Natural killer cell treated with Interleukin-12 subunit alpha and Interleukin-12 subunit beta and Interleukin-15 and Interleukin-18, amount 100 ng/mL, for 72 hours (primary cell): ENCODE measurements at regions not wholly inside any gene's neighbourhood (a gene's known extent, or its start where the extent isn't known, plus 50 kb on each side); places are given as distances from the start of the nearest gene placed in this dataset.
A peak's percentile ranks its signal among the peaks of the same experiment; 100 is the strongest.

Source experiments
- ATAC-seq, 2 donors: fragments of 150-1000 bp; cut with Tn5 transposase in 1 of 2; sonication (Bioruptor Pico), chemical (Tn5 transposase) in 1 of 2; 2 replicates each; pipeline ENCODE4 v1.10.0; 2021
- DNase-seq: peaks from one replicate; pipeline ENCODE4 v3.0.0; 2022; ENCODE audit warnings: low spot score
- H3K27ac Mint-ChIP-seq, 2 donors: 1 replicate in 1 of 2; 2 replicates in 1 of 2; pipeline ENCODE4 v1.8.0; 2022; ENCODE audit warnings: mixed read lengths in 2 of 2, mild to moderate bottlenecking in 1 of 2, moderate library complexity in 1 of 2
- H3K27me3 Mint-ChIP-seq, 2 donors: 1 replicate in 1 of 2; 2 replicates in 1 of 2; pipeline ENCODE4 v1.8.0; 2022; ENCODE audit warnings: mixed read lengths in 2 of 2
- H3K36me3 Mint-ChIP-seq: one replicate; pipeline ENCODE4 v1.8.0; 2022; ENCODE audit warnings: mixed read lengths
- H3K4me1 Mint-ChIP-seq, 2 donors: 1 replicate in 1 of 2; 2 replicates in 1 of 2; pipeline ENCODE4 v1.8.0; 2022; ENCODE audit warnings: low read depth in 2 of 2, mixed read lengths in 2 of 2, mild to moderate bottlenecking in 1 of 2
- H3K4me3 Mint-ChIP-seq: one replicate; pipeline ENCODE4 v1.8.0; 2022; ENCODE audit warnings: mixed read lengths
- H3K9me3 Mint-ChIP-seq: 2 replicates; pipeline ENCODE4 v1.8.0; 2022; ENCODE audit warnings: mixed read lengths

DNA sequence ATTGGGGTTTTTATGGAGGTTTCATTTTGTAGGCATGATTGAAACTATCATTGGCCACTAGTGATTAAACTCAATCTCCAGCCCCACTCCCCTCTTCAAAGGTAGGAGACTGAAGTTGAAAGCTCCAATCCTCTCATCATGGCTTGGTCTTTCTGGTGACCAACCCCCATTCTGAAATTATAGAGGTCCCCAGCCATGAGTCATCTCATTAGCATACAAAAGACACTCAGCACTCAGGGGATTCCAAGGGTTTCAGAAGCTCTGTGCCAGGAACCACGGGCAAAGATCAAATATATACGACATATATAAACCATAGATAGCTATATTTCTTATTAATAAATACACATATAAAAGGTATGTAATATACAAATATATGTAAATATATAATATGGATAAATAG lies 256.0 kb upstream of the POU3F3 start:
- Mint-ChIP-seq H3K9me3 (peaks cover 9% of the 10 kb centered on the region), H3K36me3 (peaks cover 4% of the 10 kb centered on the region), H3K4me3 (no peak overlapping the region), H3K27ac (no peak overlapping the region), H3K4me1 (no peaks in the 10 kb centered on the region), H3K27me3 (peaks cover 0 to 3% of the 10 kb centered on the region in 2 donors)
- ATAC-seq (no peak), DNase-seq (no peak)

DNA sequence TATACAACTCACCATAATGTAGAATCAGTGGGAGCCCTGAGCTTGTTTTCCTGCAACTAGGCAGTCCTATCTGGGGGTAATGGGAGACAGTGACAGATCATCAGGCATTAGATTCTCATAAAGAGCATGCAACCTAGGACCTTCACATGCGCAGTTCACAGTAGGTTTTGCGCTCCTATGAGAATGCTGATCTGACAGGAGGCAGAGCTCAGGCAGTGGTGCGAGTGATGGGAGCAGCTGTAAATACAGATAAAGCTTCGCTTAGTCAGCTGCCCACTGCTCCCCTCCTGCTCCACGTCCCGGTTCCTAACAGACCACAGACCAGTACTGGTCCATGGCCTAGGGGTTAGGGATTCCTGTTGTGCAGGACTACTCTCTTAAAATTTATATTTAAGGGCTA lies 255.3 kb upstream of the POU3F3 start:
- no peak for DNase-seq
- H3K4me3 Mint-ChIP-seq: no peak overlapping the region
- H3K27ac Mint-ChIP-seq: no peak overlapping the region
- H3K36me3 Mint-ChIP-seq: peaks cover 4% of the 10 kb centered on the region
- no peak for ATAC-seq
- H3K27me3 Mint-ChIP-seq: peaks cover 0 to 3% of the 10 kb centered on the region in 2 donors
- no peaks in the 10 kb centered on the region for H3K4me1 Mint-ChIP-seq
- H3K9me3 Mint-ChIP-seq: peaks cover 9% of the 10 kb centered on the region

DNA sequence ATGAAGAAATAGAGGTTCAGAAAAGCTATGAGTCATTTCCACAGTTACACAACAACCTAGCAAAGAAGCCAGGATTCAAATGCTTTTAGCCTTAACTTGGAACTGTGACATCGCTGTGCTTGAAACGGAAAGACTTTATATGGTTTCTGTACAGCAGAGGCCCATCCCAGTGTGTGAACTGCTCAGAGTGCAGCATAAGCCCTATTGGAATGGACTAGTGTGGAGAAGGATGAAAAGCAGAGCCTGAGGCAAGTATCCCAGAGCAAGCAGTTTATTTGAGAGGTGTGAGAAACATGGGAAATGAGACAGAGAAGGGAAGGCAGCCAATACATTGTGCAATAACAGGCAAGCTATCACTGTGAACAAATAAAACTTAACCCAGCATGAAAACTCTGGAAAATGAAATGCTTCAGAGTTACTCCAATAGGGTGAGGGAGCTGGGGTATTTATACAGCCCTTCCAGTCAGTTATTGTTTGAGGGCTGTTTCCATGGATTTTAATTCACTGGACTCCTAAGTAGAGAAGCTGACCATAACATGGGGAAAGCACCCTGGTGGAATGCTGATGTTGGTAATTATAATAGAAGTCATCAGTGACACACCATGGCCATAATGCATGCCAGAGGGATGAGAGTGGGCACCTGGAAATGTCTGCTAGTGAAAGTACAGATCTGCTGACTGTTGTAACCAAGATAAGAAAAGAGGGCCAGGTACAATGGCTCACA lies 254.0 kb upstream of the POU3F3 start:
- Mint-ChIP-seq H3K36me3 (peaks cover 4% of the 10 kb centered on the region), H3K4me3 (no peak overlapping the region), H3K27me3 (peaks cover 0 to 3% of the 10 kb centered on the region in 2 donors), H3K27ac (no peak overlapping the region), H3K9me3 (peaks cover 9% of the 10 kb centered on the region), H3K4me1 (no peaks in the 10 kb centered on the region)
- ATAC-seq: no peak
- DNase-seq: no peak

DNA sequence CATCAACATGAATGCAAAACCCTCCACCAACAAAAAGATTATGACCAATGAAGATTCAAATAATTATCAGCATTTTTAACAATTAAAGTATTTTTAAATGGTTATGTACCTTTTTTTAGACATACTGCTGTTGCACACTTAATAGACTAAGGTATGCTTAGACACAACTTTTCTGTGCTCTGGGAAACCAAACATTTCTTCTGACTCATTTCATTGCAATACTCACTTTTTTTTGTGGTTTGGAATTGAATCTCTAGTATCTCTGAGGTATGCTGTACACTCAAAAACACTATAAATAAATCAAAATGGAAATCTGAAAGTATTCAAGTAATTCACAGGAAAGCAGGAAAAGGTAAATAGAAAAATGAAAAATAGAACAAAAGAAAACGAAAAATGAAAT lies 247.9 kb upstream of the POU3F3 start:
- no peaks in the 10 kb centered on the region for H3K9me3 Mint-ChIP-seq
- no peaks in the 10 kb centered on the region for H3K4me1 Mint-ChIP-seq
- ATAC-seq: no peak
- no peak overlapping the region for H3K4me3 Mint-ChIP-seq
- H3K27me3 Mint-ChIP-seq: peaks cover 0 to 6% of the 10 kb centered on the region in 2 donors
- no peak for DNase-seq
- H3K36me3 Mint-ChIP-seq: no peaks in the 10 kb centered on the region
- no peak overlapping the region for H3K27ac Mint-ChIP-seq

DNA sequence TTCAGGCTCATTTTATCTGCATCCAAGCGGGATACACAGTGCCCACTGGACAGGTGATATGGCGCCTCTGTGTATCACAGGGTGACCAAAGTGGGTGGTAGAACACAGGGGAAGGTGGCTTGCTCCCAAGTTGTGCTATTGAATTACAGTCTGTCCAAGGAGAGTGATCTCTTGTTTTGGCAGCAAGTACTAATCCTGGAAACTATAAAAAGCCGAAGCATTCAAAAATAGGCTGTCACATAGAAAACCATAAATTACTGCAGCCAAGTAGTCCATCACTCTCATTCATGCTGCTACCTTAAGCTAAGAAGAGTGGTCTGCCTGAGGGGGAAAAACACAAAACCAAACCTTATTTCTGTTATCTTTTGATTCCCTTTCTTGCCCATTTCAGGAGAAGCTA lies 237.1 kb upstream of the POU3F3 start:
- peaks cover 4% of the 10 kb centered on the region for H3K9me3 Mint-ChIP-seq
- no peak overlapping the region for H3K4me3 Mint-ChIP-seq
- H3K4me1 Mint-ChIP-seq: peaks cover 7 to 9% of the 10 kb centered on the region in 2 donors
- ATAC-seq (no peak), DNase-seq (no peak)
- peaks cover 14 to 16% of the 10 kb centered on the region in 2 donors for H3K27me3 Mint-ChIP-seq
- H3K27ac Mint-ChIP-seq: no peak overlapping the region
- no peaks in the 10 kb centered on the region for H3K36me3 Mint-ChIP-seq

DNA sequence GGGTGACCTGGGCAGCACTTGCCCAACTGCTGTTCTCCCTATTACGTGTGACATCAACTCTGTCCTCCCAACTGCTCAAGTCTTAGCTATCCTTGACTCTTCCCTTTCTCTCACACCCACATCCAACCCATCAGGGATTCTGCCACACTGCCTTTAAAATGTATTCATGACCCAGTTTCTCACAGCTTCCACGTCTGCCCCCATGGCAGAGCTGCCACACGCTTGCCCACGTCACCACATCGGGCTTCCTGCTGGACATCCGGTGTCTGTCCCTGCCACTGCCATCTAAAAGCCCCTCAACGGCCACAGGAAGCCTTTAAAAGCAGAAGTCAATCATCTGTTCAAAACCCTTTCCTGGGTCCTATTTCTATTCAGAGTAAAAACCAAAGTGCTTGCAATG lies 233.1 kb upstream of the POU3F3 start:
- peaks cover 4% of the 10 kb centered on the region for H3K9me3 Mint-ChIP-seq
- no peak overlapping the region for H3K4me3 Mint-ChIP-seq
- no peak for ATAC-seq
- H3K27ac Mint-ChIP-seq: no peak overlapping the region
- peaks cover 7 to 9% of the 10 kb centered on the region in 2 donors for H3K4me1 Mint-ChIP-seq
- H3K27me3 Mint-ChIP-seq: peaks cover 14 to 16% of the 10 kb centered on the region in 2 donors
- DNase-seq: no peak
- no peaks in the 10 kb centered on the region for H3K36me3 Mint-ChIP-seq

DNA sequence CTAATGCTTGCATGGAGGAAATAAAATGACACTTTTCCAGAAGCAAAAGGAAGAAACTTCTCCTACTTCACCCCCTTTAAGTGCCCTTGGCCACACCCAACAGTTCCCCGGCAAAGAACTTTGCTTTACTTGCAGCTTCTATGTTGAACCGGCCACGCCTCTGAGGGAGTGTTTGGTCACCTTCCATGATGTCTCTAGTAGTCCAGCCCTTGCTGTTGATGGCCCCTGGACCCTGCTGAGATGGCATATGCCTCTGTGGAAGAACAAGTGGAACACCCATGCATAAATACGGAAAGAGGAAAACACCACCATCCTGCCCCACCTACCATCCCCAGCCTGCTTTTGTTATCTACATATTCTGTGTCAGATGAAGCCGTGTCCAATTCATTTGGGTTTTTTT lies 218.3 kb upstream of the POU3F3 start:
- H3K9me3 Mint-ChIP-seq: no peaks in the 10 kb centered on the region
- peaks cover 0 to 3% of the 10 kb centered on the region in 2 donors for H3K27me3 Mint-ChIP-seq
- ATAC-seq: no peak
- no peaks in the 10 kb centered on the region for H3K36me3 Mint-ChIP-seq
- H3K27ac Mint-ChIP-seq: no peak overlapping the region
- DNase-seq: no peak
- no peaks in the 10 kb centered on the region for H3K4me1 Mint-ChIP-seq
- H3K4me3 Mint-ChIP-seq: no peak overlapping the region

DNA sequence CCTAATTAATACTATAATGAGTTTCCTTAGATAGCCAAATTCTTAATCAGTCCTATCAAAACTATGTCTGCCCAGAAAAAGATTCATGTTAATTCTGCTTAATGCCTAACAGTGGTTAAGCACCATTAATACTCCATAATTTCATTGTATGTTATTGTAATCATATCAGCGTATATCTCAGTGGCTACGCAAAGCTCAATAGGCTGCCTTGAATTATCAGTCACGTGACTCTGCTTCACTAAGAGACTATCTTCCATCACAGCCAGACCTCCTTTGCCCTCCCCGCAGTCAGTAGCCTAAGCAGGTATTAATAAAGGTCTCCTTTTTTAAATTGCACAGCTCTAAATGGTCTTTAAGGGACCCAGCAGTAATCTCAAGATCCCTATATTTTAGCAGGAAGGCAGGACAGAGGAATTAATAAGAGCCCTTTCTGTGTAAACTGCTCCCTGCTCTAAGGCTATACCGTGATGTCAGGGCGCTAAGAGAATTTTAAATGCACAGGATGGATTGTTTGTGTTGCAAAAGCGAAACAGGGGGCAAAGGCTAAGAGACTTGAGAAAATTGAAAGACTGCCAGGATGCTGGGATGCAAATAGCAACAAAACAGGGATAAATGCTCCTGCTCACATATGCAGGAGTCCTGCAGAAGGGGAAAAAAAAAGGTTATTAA lies 215.6 kb upstream of the POU3F3 start:
- no peaks in the 10 kb centered on the region for H3K36me3 Mint-ChIP-seq
- ATAC-seq: no peak
- no peak for DNase-seq
- H3K9me3 Mint-ChIP-seq: no peaks in the 10 kb centered on the region
- H3K27ac Mint-ChIP-seq: no peak overlapping the region
- no peak overlapping the region for H3K4me3 Mint-ChIP-seq
- peaks cover 0 to 3% of the 10 kb centered on the region in 2 donors for H3K4me1 Mint-ChIP-seq
- H3K27me3 Mint-ChIP-seq: peaks cover 0 to 3% of the 10 kb centered on the region in 2 donors

DNA sequence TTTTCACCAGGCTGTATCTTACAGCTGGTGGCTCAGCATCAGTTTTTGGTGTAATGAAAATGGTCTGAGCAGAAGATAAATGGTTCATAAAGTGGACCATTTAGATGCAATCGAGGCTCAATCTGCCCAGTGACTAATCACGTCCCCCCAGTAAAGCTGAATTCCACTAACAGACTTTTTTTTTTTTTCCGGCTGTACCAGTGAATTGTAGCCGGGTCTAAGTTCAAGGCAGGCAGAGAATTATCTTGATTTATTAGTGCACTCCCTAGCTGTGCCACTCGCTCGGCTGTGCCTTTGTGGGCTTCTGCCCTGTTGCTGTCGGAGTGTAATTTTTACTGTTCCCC lies 215.1 kb upstream of the POU3F3 start:
- Mint-ChIP-seq H3K4me3 (no peak overlapping the region), H3K36me3 (no peaks in the 10 kb centered on the region), H3K9me3 (no peaks in the 10 kb centered on the region), H3K27ac (no peak overlapping the region), H3K27me3 (peaks cover 0 to under 1% of the 10 kb centered on the region in 2 donors), H3K4me1 (peaks cover 0 to 3% of the 10 kb centered on the region in 2 donors)
- no peak for ATAC-seq
- no peak for DNase-seq

DNA sequence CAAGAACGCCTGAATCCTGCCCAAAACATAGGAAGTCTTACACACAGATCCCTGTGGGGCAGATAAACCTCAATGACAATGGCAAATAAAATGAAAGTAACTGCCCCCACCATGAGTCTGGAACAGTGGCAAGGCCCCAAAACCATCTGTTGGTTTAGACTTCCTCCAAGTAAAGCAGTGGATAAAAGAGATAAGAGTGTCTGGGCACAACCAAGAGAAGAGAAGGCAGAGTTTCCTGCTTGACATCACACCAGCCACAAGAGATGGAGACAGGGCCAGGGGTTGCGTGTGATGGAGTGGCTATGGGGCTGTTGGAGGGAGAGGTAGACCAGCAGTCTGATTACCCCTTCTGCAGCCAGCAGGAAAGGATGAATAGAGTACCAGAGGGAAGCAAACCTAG lies 212.1 kb upstream of the POU3F3 start:
- H3K27me3 Mint-ChIP-seq: no peaks in the 10 kb centered on the region

DNA sequence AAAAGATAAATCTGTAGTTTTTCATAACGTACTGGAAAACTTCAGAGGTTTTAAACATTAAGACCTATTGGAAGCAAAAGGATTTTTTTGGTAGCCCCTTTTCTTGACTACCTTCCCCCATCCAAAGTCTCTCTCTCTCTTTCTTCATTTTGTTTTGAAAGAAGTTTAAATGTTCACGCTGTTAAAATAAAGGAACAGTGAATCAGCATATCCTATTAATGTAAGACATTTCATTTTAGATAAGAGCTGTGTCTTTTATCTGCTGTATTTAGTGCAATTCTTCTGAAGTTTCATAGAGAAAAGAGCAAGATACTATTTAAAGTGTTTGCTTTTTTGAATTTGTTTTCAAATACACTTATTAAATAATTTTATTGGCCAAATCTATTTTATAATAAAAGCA lies 205.5 kb upstream of the POU3F3 start:
- Mint-ChIP-seq H3K9me3 (no peaks in the 10 kb centered on the region), H3K36me3 (no peaks in the 10 kb centered on the region), H3K4me3 (no peak overlapping the region), H3K27me3 (peaks cover 3 to 13% of the 10 kb centered on the region in 2 donors), H3K27ac (no peak overlapping the region), H3K4me1 (no peaks in the 10 kb centered on the region)
- ATAC-seq (no peak), DNase-seq (no peak)

More for the DNA sequence above, 212.1 kb upstream of the POU3F3 start:
- ATAC-seq (peak in 1 of 2 donors; percentile 44), DNase-seq (no peak)
- Mint-ChIP-seq H3K36me3 (no peaks in the 10 kb centered on the region), H3K4me3 (no peak overlapping the region), H3K9me3 (no peaks in the 10 kb centered on the region), H3K4me1 (peaks cover 0 to 3% of the 10 kb centered on the region in 2 donors), H3K27ac (no peak overlapping the region)

DNA sequence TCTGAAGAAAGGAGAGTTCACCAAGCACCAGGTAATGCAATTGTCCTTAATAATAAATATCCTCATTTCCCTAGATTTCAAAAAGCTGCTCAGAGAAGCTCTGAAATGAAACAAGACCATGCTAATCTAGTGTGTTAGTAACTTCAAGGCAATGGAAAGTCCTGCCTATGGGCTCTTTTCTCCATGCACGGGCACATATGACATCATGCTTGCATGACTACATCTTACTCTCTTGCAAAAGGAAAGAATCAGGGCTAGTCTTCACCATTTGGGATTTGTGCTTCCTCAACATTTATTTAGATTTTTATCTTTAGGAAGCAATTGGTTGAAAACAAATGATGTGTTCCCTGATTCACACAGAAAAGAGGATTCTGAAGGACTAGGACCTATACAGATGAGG lies 204.0 kb upstream of the POU3F3 start:
- H3K4me3 Mint-ChIP-seq: no peak overlapping the region

DNA sequence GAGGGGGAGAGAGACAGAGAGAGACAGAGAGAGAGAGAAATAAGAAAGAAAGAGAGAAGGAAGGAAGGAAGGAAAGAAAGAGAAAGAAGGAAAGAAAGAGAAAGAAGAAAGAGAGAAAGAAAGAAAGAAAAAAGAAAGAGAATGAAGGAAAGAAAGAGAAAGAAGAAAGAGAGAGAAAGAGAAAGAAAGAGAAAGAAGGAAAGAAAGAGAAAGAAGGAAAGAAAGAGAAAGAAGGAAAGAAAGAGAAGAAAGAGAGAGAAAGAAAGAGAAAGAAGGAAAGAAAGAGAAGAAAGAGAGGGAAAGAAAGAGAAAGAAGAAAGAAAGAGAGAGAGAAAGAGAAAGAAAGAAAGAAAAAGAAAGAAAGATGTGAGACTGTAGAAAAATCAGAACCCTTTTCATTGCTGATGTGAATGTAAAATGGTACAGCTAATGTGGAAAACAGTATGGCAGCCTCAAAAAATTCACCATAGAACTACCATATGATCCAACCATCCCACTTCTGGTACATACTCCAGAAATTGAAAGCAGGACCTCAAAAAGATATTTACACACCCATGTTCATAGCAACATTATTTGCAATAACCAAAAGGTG lies 203.4 kb upstream of the POU3F3 start:
- Mint-ChIP-seq H3K36me3 (no peaks in the 10 kb centered on the region), H3K4me3 (no peak overlapping the region), H3K27ac (no peak overlapping the region), H3K27me3 (peaks cover 15 to 26% of the 10 kb centered on the region in 2 donors), H3K9me3 (peaks cover 3% of the 10 kb centered on the region), H3K4me1 (peaks cover 0 to 3% of the 10 kb centered on the region in 2 donors)
- ATAC-seq (no peak), DNase-seq (no peak)

More for the DNA sequence above, 204.0 kb upstream of the POU3F3 start:
- H3K36me3 Mint-ChIP-seq: no peaks in the 10 kb centered on the region
- ATAC-seq: no peak
- DNase-seq: no peak
- H3K27me3 Mint-ChIP-seq: peaks cover 15 to 22% of the 10 kb centered on the region in 2 donors
- H3K27ac Mint-ChIP-seq: no peak overlapping the region
- peaks cover 0 to 1% of the 10 kb centered on the region in 2 donors for H3K4me1 Mint-ChIP-seq
- H3K9me3 Mint-ChIP-seq: peaks cover 3% of the 10 kb centered on the region

DNA sequence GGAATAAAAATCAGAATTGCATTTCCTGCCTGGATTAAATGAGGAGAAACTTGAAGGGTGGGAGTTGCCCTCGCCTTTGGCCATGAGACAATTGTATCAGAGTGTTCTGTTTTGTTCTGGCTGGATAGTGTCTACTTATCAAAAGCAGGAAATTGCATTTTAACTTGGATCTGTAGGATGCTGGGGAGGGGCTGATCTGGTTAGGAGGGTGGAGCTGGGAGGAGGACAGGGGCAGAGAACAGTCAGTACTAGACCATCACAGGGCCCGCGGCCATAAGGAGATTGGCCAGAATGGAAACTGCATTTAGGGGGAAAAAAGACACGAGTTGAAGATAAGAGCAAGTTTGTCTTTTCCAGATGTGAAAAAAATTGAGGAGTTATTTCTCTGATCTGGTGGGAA lies 199.1 kb upstream of the POU3F3 start:
- no peak overlapping the region for H3K27ac Mint-ChIP-seq
- H3K4me1 Mint-ChIP-seq: peaks cover 10 to 15% of the 10 kb centered on the region in 2 donors
- DNase-seq (no peak), ATAC-seq (no peak)
- peaks cover 26% of the 10 kb centered on the region in 2 donors for H3K27me3 Mint-ChIP-seq
- H3K9me3 Mint-ChIP-seq: peaks cover 3% of the 10 kb centered on the region
- no peaks in the 10 kb centered on the region for H3K36me3 Mint-ChIP-seq
- no peak overlapping the region for H3K4me3 Mint-ChIP-seq
